Stimulated activated naive CD8-positive, alpha-beta T cell treated with anti-CD3 and anti-CD28 coated beads, Interleukin-15, Interleukin-2, amounts not matched to agents 100 U/mL and 50 U/mL, for 24 hours (primary cell): ENCODE measurements at regions not wholly inside any gene's neighbourhood (a gene's known extent, or its start where the extent isn't known, plus 50 kb on each side); places are given as distances from the start of the nearest gene placed in this dataset.

ENCODE experiments used
- ATAC-seq: fragments of 150-1000 bp; cut with Tn5 transposase; one replicate; pipeline ENCODE4 v1.10.0; 2021
- DNase-seq: peaks from one replicate; pipeline ENCODE4 v3.0.0; 2021

DNA sequence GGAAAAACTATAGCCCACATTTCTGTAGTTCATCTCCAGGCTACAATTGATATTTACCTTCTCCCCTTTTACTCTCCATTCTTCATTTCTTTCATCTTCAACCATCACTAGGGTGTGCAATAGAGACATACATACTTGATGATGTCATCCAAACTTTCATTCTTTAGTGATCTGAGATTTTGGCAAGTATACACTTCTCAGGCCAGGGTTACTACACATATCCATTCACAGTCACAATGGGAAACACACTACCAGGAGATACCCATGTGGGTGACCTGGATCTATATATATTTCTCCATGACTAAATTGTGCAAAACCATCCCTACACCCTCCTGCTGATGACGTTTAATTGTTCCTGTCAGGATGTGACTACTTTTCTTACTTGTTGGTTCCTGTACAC lies 769.5 kb upstream of the DPPA4 start:
- ATAC-seq (no peak), DNase-seq (no peak)

DNA sequence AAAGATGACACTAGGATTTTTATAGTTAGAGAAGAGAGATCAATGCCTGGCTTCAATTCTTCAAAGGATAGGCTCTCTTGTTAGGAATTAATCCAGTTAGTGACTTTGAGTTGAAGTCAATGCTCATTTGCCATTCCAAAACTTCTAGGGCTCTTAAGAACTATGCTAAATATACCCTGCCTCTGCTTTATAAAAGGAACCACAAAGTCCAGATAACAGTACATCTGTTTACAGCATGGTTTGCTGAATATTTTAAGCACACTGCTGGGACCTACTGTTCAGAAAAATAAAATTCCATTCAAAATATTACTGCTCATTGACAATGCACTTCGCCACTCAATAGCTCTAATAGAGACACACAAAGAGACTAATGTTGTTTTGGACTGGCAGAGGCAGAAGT lies 786.6 kb upstream of the DPPA4 start:
- DNase-seq (no peak), ATAC-seq (no peak)

GRCh38 chr3:110126065-110126464 lies 788.7 kb upstream of the DPPA4 start:
- ATAC-seq (no peak), DNase-seq (no peak)

- ATAC-seq (no peak), DNase-seq (no peak)
Measured at GRCh38 chr3:110133971-110134370, 796.6 kb upstream of the DPPA4 start.

GRCh38 chr3:110139048-110139447 lies 801.7 kb upstream of the DPPA4 start:
- no peak for ATAC-seq

DNA sequence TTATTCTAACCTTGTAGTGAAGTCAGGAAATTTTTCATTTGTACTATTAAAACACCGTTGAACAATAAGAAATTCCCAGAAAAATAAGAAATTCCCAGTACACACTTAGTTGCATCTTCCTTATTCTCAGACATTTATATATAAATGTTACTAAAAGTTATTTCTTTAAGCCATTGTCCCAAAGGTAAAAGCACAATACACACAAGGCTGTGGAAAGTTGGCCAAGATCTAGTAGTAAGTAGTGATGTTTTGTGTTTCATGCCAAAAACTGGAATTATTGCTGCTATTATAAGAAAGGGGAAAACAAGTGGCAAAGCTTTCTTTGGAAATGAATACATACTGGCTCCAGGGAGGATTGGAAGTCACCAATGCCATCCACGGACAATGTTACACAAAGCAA lies 802.5 kb upstream of the DPPA4 start:
- DNase-seq (no peak), ATAC-seq (no peak)

More at GRCh38 chr3:110139048-110139447, 801.7 kb upstream of the DPPA4 start:
- no peak for DNase-seq

DNA sequence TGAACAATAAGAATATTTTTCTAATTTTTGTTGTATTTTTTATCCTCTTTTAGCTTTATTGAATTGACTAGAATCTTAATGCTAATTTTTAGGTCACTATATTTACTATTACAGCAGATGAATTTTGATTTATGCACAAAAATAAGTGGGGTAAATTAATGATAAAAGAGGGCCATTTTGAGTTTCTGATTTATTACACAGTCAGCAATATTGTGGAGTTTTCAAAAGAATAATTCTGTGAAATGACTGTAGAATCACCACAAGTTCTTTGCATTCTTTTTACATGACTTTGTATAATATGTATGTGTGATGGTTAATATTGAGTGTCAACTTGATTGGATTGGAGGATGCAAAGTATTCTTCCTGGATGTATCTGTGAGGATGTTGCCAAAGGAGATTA lies 812.4 kb upstream of the DPPA4 start:
- no peak for ATAC-seq
- DNase-seq = no peak

- ATAC-seq (no peak), DNase-seq (no peak)
Measured at GRCh38 chr3:110157221-110157620, 819.9 kb upstream of the DPPA4 start.

DNA sequence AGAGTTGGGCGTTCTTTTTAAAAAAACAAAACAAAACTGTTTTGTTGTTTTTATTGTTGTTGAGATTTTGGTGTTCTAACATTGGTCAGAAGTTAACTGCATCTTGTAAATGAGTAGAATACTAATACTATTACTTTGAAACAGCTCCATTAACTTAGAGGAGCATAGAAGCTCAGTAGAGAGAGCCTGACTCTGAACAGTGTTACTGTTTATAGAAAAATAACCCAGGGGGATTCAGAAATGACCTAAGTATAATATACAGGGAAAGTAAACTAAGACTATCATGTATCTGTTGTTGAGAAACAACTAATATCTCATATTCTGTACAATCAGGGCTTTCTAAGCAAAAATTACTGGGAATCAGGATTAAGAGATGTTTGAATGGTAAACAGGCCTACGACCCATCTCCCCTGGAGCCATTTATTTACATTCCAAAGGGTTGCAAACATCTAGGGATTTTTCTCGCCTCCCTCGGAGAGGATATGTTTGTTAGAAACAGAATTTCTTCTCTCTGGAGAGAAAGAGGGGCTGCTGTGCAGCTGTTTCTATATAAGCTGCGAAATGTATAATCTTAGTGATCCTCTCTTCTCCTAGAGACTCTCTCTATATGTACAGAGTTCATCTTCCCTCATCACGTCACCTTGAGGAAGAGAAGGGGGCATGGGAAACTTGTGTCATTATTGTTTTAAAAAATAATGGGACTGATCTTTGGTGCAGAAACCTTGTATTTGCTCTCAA lies 827.5 kb upstream of the DPPA4 start:
- ATAC-seq (no peak), DNase-seq (no peak)

DNA sequence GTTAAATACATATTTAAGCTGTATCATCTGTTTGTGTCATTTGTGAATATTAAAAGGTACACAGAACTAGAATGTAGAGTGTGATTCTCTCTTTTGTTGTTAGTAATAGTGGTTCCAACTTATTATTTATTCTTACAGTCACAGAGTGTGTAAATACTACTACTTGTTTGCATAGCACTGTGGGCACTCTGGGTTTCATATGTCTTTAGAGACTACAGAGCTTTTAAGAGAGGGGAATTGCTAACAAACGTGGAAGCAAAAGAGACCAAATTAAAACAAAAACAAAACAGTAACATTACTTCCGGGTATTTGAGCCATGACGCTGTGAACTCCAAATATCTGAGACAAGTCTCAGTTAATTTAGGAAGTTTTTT lies 828.0 kb upstream of the DPPA4 start:
- no peak for DNase-seq

DNA sequence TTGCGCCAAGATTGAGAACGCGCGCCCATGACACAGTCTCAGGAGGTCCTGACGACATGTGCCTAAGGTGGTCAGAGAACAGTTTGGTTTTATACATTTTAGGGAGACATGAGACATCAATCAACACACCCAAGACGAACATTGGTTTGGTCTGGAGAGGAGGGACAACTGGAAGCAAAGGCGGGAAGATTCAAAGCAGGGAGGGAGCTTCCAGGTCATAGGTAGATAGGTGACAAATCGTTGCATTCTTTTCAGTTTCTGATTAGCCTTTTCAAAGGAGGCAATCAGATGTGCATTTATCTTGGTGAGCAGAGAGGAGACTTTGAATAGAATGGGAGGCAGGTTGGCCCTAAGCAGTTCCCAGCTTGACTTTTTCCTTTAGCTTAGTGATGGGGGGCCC lies 828.4 kb upstream of the DPPA4 start:
- ATAC-seq = no peak
- no peak for DNase-seq

More for the DNA sequence above, 828.0 kb upstream of the DPPA4 start:
- no peak for ATAC-seq

GRCh38 chr3:110166791-110167190 lies 829.4 kb upstream of the DPPA4 start:
- no peak for ATAC-seq
- DNase-seq = no peak

GRCh38 chr3:110174908-110175307 lies 837.6 kb upstream of the DPPA4 start:
- no peak for DNase-seq
- no peak for ATAC-seq

DNA sequence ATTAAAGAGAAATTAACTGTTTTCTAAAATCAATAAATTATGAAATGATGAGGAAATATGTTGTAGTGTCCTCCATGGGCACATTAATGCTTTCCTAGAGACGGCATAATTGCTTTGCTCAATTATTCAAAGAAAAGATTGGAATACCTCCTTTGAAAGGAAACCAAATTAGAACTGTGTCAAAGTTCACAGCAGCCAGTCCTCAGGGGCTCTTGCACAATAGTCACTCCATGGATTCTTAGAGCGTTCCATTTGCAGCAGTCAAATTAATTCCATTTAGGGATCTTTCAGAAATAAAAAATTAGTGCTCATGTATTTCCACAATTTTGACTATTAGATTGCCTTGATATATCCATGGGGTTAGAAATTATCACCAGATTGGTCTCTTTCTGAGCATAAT lies 841.6 kb upstream of the DPPA4 start:
- DNase-seq (no peak), ATAC-seq (no peak)

DNA sequence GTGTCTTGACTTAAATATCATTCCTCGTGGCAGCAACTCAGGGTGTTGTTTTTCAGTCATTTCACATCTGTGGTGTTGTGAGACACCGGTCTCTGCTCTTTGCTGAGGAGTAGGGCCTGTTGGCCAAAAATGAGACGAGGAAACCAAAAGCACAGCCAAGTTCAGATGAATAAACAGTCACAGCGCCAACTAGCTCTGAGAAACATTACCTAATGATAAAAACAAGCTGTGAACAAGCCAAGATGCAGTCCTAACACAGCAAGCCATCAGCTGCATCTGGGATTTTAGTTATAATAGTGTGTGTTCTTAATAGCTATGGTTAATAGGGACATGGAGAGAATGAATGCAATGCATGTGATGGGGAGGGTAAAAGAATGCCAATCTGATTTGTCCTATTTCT lies 843.4 kb upstream of the DPPA4 start:
- ATAC-seq (no peak), DNase-seq (no peak)

DNA sequence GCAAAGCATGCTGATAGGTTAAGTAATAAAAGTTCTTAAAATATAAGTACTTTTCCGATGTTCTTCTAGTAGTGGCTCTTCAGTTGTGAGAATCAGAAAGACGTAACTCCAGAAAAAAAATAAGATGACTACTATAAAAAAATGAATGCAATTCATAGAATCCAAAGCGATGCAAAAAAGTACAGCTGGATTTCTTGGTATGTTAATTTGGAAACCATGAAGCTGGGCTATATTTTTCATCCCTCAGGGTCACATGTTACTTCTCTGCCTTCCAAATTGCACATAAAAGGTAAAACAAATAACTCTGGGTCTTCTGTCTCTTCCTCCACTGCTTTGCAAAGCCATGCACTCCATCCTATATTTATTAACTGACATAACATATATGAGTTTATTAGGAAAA lies 843.9 kb upstream of the DPPA4 start:
- ATAC-seq (no peak), DNase-seq (no peak)

- DNase-seq (no peak), ATAC-seq (no peak)
Measured at GRCh38 chr3:110184536-110184935, 847.2 kb upstream of the DPPA4 start.

DNA sequence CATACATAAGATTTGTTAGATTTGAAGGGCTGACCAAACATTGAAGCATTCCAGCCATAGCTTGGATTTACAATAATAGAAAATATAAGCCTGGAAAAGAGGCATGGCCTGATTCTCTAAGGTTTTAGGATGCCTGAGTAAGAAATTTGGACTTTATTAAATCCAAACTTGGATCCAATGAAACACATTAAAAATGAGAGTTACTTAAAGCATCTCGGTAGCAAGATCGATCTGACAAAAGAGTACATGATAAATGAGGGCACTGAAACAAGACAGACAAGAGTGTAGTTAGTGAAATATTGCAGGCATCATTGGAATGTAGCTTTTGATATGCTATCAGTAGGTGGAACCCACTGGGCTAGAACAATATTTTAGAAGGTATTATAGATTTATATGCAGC lies 855.7 kb upstream of the DPPA4 start:
- DNase-seq = no peak
- no peak for ATAC-seq

GRCh38 chr3:110198717-110199587 lies 861.6 kb upstream of the DPPA4 start:
- ATAC-seq (no peak), DNase-seq (no peak)

- no peak for ATAC-seq
- no peak for DNase-seq
Measured at GRCh38 chr3:110199588-110199943, 862.2 kb upstream of the DPPA4 start.

DNA sequence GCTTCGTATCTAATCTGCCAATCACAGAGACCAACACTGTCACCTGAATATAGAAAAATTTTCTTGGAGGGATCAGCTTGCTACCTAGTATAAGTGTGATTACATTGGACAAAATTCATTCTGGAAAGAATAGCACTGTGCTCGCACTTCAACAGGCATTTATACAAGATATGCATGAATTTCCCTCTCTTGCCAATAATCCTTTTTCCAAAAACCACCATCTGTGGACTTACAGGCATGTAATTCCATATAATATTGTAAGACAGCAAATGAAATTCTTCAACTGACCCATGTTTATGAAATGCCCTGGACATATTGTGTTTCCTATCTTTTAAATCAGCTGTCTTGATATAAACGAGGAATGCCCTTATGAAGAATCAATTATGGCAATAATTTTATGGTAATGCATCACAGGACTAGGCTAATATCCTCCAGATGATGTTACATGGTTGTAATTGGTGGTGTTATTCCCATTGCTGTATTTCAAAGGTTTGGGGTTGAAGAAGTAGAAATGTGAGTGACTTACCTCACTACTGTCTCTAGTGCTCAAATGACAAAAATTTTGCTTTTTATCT lies 861.4 kb upstream of the NECTIN3 start:
- ATAC-seq = no peak
- no peak for DNase-seq

- ATAC-seq = no peak
- DNase-seq = no peak
Measured at GRCh38 chr3:110226645-110227044, 845.0 kb upstream of the NECTIN3 start.

DNA sequence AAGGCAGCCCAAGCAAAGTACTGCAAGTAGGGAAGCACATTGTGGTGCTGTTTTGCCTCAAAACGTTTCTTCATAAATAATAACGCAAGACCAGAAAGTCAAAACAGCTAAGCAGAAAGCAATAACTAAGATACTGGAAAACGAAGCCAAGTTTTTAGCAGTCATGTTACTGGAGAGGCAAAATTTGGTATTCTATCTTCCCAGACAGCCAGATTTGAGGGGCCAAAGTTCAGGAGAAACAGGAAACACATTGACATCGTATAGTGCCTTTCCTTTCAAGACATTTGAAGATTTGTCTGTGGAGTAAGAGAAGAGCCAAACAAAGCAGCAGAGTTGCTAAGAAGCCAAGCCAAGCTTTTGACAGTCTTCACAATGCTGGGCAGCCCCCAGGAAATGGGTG lies 843.6 kb upstream of the NECTIN3 start:
- no peak for ATAC-seq
- no peak for DNase-seq

- ATAC-seq = no peak
- no peak for DNase-seq
Measured at GRCh38 chr3:110234831-110235230, 836.8 kb upstream of the NECTIN3 start.
